ENCODE measurements at regions not wholly inside any gene's neighbourhood (a gene's known extent, or its start where the extent isn't known, plus 50 kb on each side); places are given as distances from the start of the nearest gene placed in this dataset.

DNA sequence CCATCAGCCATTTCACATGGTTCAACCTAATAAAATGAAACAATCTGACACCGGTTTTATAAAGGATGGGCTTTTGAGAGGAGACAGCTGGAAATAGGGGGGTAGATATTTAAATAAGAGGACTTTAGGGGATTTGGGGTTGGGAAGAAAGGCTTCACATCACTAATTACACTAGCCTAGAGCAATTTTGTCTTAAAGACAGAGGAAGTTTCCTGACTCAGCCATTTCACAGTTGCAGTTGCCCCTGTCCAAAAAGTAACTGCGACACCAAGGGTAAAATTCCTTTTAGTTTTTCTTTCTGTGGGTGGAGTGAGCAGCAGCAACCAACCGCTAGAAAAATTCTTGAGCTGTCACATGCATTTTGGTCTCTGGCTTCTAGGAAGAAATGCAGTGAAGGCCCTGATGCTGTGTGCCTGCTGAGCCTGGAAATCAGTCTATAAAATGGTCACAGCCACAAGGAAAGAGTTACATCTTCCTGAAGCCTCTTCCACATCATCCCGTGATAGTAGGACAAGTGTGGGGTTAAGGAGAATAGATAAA, 233.6 kb downstream of the ZNF674 start:
- in situ Hi-C loops (cut with MboI; ENCODE audit: low pct_unique_long_range_greater_than_20kb, low sequenced_read_pairs): no loop called here
- no peak for DNase-seq

DNA sequence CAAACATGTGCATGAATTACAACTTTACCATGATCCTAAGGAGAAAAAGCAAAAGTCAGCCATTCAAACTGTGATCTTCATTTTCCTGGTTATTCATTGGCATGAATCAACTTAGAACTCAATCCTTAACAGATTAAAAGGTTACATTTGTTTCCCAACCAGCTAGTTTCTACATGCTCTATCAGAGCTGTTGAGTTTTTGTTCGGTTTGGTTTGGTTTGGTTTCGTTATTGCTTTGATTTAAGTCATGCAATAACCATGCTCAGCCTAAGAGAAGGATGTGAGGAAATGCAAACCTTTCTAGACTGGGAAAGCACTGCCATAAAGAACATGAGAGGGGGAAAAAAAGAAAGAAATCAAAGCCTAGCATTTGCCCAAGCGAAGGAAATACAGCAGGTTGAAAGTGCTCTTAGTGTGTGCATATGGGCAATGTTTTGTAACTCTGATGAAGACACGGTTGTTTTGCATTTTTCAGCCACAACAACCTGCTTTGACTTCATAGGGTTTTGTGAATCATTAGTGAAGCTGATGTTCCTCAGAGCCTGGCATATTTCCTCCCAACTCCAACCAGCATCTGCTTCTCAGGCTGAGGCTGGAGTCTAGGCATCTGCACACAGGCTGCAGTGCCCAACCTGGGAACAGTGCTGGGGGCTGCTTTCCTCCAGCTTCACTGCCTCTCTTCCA, 234.3 kb downstream of the ZNF674 start:
- DNase-seq: no peak
- in situ Hi-C loops (cut with MboI; ENCODE audit: low pct_unique_long_range_greater_than_20kb, low sequenced_read_pairs): no loop called here

DNA sequence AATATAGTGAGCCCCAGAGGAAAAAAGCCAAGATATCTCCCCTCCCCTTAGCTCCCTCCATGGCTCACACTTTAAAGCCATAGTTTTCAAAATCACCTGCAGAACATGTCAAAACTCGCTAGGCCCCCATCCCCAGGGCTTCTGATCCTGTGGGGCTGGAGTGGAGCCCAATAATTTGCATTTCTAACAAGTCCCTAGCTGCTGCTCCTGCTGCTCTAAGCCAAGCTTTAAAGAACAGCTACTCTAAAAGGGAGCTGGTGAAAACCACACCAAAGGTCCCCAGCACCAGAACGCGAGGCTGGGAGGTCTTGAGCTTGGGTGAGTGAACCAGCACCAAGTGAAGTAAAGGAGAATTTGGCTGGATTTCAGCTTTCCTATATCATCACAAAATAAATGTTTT, 237.1 kb downstream of the ZNF674 start:
- in situ Hi-C loops (cut with MboI; ENCODE audit: low pct_unique_long_range_greater_than_20kb, low sequenced_read_pairs): no loop called here
- no peak for DNase-seq

DNA sequence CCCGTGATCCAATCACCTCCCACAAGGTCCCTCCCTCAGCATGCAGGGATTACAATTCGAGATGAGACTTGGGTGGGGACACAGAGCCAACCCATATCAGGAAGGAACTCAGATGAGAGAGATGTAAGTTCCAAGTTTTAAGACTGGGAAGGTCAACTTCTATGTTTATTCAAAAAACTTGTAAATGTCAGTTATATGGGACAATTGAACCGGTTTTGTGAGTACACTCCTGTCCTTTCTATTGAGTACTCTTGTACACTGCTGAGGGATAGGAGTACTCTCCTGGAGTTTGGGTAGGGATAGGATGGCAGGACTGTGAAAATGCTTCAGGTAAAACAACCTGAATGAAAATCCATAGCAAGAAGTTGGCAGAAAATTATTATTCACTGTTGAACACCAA, 239.1 kb downstream of the ZNF674 start:
- in situ Hi-C loops (cut with MboI; ENCODE audit: low pct_unique_long_range_greater_than_20kb, low sequenced_read_pairs): no loop called here
- no peak for DNase-seq

DNA sequence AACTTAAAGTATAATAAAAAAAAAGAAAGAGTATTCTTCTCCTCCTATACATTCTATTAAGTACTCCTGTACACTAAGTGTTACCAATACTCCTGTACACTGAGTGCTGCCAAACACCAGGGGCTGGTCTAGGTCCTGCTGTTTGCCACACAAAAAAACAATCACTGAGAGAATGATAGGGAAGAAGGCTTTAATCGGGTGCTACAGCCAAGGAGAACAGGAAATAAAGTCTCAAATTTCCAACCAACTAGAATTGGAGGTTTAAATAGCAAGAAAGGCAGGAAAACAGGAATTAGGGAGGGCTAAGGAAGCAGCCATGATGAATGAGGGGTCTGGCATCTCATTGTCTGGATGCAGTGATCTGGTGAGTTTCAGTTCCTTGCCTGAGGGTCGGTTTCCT, 239.8 kb downstream of the ZNF674 start:
- no peak for DNase-seq
- in situ Hi-C loops (cut with MboI; ENCODE audit: low pct_unique_long_range_greater_than_20kb, low sequenced_read_pairs): no loop called here

DNA sequence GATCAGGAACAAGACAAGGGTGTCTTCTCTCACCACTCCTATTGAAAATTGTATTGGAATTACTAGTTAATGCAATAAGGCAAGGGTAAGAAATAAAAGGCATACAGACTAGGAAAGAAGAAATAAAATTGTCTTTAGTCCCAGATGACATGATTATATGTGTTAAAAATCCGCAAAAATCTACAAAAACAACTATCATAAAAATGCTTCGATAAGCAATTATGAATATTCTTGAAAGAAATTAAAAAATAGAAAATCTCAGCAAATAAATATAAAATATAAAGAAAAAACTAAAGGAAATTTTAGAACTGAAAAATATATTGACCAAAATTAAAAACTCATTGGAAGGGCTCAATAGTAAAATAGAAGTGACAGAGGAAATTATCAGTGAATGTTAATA, 243.3 kb downstream of the ZNF674 start:
- in situ Hi-C loops (cut with MboI; ENCODE audit: low pct_unique_long_range_greater_than_20kb, low sequenced_read_pairs): no loop called here
- no peak for DNase-seq

DNA sequence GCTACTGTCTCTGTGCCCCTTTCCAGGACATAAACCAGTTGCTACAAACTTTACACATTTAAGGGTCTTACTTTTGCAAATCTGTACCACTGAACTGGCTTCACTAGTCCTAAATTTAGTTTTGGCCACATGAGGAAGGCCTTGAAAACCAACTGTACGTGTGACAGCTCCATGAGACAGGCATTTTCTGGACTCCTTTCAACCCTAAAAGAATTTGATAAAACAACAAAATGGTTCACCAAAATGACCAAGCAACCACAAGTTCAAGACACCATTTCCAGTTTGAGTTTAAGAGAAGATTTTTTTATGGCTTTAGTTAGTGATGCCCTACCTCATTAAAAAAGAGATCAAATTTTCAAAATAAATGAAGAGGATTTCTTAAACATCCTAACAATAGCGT, 246.4 kb downstream of the ZNF674 start:
- in situ Hi-C loops (cut with MboI; ENCODE audit: low pct_unique_long_range_greater_than_20kb, low sequenced_read_pairs): no loop called here
- no peak for DNase-seq

DNA sequence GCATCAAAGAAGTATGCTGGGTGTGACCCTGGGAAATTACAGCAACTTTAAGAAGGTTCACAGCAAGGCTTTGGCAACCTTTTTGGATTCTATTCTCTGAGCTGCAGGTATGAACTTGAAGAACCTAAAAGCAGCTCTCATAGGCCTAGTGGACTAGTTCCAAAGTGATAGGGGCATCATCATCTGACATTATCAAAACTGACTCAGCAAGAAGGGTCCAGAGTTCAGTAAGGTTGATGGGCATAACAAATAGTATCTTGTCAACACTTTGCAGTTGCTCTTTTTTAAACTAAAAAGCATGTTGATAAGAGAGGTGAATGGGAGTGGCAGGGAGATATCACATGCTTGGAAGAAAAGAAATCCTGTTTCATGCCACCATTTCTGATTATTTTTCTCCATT, 249.3 kb downstream of the ZNF674 start:
- DNase-seq: no peak
- in situ Hi-C loops (cut with MboI; ENCODE audit: low pct_unique_long_range_greater_than_20kb, low sequenced_read_pairs): no loop called here

DNA sequence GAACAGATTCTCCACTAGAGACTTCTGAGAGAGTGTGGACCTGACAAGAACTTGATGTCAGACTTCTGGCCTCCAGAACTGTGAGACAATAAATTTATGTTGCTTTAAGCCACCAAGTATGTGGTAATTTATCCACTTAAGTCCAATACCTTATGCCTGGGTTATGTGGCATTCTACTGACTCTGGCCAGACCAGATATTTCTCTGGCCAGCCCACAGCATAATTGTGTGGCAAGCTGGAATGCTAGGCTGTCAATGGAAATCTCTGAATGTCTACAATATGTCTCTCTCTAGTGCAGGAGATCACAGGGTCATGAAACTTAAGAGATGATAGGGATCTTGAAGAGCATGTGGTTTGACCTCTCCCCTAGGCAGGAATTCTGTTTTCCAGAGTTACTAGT, 251.0 kb downstream of the ZNF674 start:
- no peak for DNase-seq

DNA sequence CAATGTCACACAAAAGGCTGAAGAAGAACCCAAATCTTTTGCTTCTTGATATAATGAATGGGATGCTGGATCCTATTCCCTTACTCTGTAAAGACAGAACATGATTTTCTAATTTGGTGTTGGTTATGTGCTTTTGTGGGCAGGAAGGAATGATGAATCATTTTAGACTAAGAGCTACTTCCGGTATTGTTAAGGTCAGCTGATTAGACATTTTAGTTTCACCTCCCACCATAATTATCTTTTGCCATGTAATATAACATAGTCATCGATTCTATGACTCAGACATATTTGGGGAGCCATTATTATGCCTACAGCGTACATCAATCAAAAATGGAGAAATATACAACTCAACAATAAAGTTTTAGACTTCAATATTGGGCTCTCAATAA, 265.3 kb downstream of the ZNF674 start:
- in situ Hi-C loops (cut with MboI; ENCODE audit: low pct_unique_long_range_greater_than_20kb, low sequenced_read_pairs): no loop called here
- DNase-seq: peak; percentile 34

More for the DNA sequence above, 251.0 kb downstream of the ZNF674 start:
- in situ Hi-C loops (cut with MboI; ENCODE audit: low pct_unique_long_range_greater_than_20kb, low sequenced_read_pairs): no loop called here

DNA sequence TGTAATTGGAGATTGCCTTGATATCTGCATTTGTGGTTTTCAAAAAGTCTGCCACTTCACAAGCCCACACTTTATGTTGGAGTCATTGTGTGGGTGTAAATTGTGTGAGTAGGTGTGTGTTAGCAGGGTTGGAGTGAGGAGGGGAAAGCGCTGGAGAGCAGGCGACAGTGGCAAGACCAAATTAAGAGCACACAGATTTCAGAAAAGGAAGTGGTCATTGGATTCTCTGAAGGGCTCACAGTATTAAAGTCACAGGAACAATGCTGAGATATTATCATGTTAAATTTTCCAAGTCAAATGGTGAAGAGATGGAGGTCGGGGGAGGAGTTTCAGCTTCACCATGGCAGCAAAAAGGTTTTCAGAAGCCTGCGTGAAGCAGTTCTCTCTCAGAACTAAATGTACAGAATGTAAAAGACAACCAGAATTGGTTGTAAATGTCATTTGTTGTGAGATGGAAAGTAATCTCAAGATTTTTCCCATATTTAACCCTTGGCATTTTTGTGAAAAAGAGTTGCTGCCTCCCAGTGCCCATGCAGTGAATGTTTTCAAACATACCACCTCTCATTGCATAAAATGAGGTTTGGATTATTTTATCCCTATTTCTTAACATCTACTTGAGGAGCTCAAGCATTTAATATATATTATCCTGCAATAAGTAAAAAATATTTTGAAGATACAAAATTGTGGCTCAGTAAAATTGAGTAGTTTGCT, 265.9 kb downstream of the ZNF674 start:
- DNase-seq: peak; percentile 68
- in situ Hi-C loops (cut with MboI; ENCODE audit: low pct_unique_long_range_greater_than_20kb, low sequenced_read_pairs): no loop called here

DNA sequence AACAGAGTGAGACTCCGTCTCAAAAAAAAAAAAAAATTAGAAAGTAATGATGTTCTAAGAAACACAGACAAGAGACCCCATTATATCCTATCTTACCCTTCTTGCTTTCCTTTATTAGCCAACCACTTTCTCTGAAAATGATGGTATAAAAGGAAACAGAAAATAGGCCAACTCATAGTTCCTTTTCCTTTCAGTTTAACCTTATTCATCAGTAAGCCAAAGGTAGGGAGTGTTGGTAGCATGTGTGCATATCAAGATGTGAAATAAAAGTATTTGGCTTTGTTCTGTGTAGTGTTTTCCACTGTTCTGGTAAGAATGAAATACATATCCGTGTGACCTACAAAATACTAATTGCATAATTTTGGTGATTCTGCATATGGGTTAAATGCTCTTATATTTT, 266.6 kb downstream of the ZNF674 start:
- in situ Hi-C loops (cut with MboI; ENCODE audit: low pct_unique_long_range_greater_than_20kb, low sequenced_read_pairs): no loop called here

DNA sequence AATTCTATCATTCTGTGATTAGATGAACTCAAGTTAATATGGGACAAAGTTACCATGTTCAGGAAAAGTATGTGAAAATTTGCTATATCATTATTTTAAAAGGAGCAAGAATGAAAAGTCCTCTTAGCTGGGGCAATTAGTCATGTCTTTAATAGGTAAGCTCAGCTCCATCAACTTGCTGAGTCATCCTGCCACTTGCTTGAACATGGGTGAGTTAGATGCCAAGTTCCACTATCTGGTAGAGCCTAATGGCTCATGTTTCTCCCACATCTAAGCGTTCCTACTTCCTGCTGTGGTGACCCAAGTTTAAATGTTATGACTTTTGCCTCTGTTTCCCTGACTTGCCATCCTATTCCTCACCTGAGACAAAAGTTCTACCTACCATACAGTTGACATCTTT, 276.8 kb downstream of the ZNF674 start:
- in situ Hi-C loops (cut with MboI; ENCODE audit: low pct_unique_long_range_greater_than_20kb, low sequenced_read_pairs): no loop called here

More for the DNA sequence above, 266.6 kb downstream of the ZNF674 start:
- DNase-seq: no peak

DNA sequence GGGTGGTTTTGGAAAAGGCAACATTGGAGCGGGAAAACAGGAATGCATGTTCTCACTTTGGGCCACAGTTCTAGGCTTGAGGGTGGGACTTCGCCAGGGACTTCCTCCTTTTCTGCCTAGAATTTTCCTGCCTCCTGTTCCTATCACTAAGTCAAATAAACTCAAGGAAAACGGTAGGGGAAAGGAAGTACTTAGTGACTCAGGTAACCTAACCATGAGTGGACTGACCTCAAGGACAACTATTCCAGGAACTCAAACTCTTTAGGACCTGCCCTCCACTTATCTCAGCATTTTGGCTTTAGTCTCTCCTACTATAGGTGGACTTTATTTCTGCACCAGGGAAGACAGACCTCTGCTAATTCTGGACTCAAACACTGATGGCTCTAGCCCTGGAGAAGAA, 281.7 kb downstream of the ZNF674 start:
- no peak for DNase-seq
- in situ Hi-C loops (cut with MboI; ENCODE audit: low pct_unique_long_range_greater_than_20kb, low sequenced_read_pairs): no loop called here

More for the DNA sequence above, 276.8 kb downstream of the ZNF674 start:
- DNase-seq: peak; percentile 21

DNA sequence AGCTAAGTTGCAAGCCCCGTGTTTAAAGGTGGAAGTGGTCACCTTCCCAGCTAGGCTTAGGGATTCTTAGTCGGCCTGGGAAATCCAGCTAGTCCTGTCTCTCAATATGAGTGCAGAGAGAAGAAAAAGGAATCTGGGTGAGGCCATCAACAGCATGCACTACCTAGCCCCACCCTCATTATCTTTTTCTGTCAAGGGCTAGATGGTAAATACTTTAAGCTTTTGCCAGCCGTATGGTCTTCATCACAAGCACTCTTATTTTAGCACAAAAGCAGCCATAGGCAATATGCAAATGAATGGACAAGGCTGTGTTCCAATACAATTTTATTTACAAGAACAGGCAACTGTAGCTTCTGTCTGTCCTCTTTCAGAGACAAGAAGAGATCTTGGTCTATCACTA, 282.9 kb downstream of the ZNF674 start:
- in situ Hi-C loops (cut with MboI; ENCODE audit: low pct_unique_long_range_greater_than_20kb, low sequenced_read_pairs): no loop called here

DNA sequence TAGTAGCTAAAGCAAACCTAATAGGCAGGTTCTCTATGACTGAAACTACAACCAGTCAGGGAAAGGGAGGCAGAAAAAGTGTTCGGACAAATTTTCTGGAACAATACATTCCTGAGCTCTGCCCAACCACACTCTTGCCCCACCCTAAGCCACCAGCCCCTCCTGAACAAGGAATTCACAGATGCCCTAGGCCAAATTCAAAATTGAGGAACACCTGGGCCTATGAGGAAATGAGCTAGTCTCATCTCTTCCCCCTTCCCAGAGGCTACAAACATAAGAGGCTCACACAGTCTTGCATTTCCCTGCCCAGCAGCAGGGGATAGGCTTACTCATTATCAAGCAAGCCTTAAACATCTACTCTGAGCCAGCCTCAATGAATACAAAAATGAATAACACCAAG, 284.7 kb downstream of the ZNF674 start:
- no peak for DNase-seq

More for the DNA sequence above, 282.9 kb downstream of the ZNF674 start:
- DNase-seq: no peak

DNA sequence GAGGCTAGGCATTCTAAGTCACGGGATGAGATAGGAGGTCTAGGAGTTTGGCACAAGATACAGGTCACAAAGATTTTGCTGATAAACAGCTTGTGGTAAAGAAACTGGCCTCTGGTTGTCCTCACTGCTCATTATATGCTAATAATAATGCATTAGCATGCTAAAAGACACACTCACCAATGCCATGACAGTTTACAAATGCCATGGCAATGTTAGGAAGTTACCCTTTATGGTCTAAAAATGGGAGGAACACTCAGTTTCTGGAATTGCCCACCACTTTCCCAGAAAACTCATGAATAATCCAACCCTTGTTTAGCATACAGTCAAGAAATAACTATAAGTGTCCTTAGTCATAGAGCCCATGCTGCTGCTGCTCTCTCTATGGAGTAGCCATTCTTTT, 286.9 kb downstream of the ZNF674 start:
- in situ Hi-C loops (cut with MboI; ENCODE audit: low pct_unique_long_range_greater_than_20kb, low sequenced_read_pairs): no loop called here
- no peak for DNase-seq

More for the DNA sequence above, 284.7 kb downstream of the ZNF674 start:
- in situ Hi-C loops (cut with MboI; ENCODE audit: low pct_unique_long_range_greater_than_20kb, low sequenced_read_pairs): no loop called here

DNA sequence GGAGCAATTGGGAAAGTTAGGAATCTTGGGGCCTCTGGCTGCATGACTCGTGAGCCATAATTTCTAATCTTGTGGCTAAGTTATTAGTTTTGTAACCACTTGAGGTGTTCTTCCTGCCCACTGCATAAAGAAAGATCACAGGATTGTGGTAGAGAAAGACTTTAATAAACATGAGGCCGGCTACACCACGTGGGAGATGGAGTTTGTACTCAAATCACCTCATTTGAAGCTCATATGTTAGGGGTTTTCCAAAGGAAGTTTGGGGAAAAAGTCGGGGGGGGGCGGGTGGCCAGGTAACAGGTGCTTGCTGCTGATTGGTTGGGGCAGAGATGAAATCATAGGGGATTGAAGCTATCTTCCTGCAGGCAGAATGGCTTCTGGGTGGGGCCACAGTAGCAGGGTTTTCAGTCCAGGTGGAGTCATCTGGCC, 287.8 kb downstream of the ZNF674 start:
- no peak for DNase-seq
- in situ Hi-C loops (cut with MboI; ENCODE audit: low pct_unique_long_range_greater_than_20kb, low sequenced_read_pairs): no loop called here

DNA sequence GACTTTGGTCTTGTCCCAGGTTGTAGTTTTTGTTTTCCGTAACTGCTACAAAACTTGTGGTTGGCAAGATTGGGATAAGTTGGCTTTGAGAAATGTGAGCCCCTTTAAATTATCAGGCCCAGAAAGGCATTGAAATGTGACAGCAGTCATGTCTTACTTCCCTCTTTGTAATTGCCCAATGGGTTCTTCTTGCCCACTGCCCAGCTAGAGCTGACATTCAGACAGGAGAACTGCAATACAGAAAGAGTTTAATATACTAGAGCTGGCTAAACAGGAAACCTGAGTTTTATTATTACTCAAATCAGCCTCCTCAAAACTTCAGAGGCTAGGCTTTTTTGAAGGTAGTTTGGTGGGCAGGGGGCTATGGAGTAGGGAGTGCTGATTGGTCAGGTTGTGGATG, 288.3 kb downstream of the ZNF674 start:
- in situ Hi-C loops (cut with MboI; ENCODE audit: low pct_unique_long_range_greater_than_20kb, low sequenced_read_pairs): no loop called here
- DNase-seq: peak; percentile 28

DNA sequence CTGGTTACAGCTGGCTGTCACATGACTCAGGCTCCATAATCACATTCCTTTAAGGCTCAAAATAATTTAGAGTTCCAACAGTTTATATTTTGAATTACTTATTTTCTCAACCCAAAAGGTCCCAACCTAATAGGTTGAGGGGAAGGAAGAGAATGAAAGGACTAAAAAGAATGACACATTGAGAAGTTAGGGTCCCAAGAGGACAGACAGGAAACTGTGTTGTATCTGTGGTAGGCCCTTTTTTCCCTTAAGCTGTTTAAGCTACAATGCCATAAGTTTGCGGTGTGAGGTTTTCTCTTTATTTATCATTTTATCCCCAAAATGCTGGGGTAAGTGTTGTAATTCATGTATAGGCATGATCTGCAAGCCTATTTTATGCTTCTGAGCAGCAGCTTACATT, 290.2 kb downstream of the ZNF674 start:
- in situ Hi-C loops (cut with MboI; ENCODE audit: low pct_unique_long_range_greater_than_20kb, low sequenced_read_pairs): no loop called here
- peak; percentile 29 for DNase-seq

DNA sequence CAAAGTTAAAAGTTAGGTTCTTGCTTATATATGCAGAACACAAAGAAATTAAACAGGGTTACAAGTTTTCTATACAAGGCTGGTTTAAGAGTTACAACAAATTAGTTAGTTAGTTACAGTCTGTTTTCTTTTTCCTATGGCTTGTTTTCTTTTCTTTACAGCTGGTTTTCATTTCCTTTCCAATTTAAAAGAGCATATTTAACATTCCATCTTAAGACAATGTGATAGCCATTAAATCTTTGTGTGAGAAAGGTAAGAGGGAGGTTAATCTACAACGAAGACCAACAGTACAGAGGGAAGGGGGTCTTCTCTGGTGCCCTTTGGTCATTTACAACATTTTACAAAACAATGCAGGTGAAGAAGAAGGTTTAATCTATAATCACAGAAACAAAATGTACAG, 290.6 kb downstream of the ZNF674 start:
- DNase-seq: no peak
- in situ Hi-C loops (cut with MboI; ENCODE audit: low pct_unique_long_range_greater_than_20kb, low sequenced_read_pairs): no loop called here

All from KBM-7 (cell line).